Mesenchymal stem cell (in vitro differentiated cells and primary cell): ENCODE measurements at regions not wholly inside any gene's neighbourhood (a gene's known extent, or its start where the extent isn't known, plus 50 kb on each side); places are given as distances from the start of the nearest gene placed in this dataset.
"Not testable (repeated sequence)": the region's sequence is repeated elsewhere in the genome, so short reads cannot be mapped to it uniquely, and the experiment has no call there.

Experiments used
- DNase-seq: peaks from one replicate; pipeline ENCODE4 v3.0.0-alpha.2; 2013
- H2AFZ ChIP-seq: one replicate; pipeline ENCODE4 v1.6.1; 2013; ENCODE audit warnings: low read depth, mild to moderate bottlenecking, control low read depth, inconsistent platforms, low read length, moderate library complexity
- H2AK5ac ChIP-seq: 2 replicates; pipeline ENCODE4 v1.6.1; 2013; ENCODE audit warnings: low read length, moderate library complexity, mild to moderate bottlenecking, inconsistent platforms; ENCODE audit not compliant: severe bottlenecking
- H2BK120ac ChIP-seq: one replicate; pipeline ENCODE4 v1.6.1; 2013; ENCODE audit warnings: low read depth, mild to moderate bottlenecking, inconsistent platforms, low read length, moderate library complexity
- H2BK12ac ChIP-seq, 2 experiments: one replicate each; pipeline ENCODE4 v1.6.1; 2013; ENCODE audit warnings: inconsistent platforms in 2 of 2, low read length in 2 of 2, mild to moderate bottlenecking in 2 of 2, moderate library complexity in 2 of 2, control low read depth in 1 of 2
- H2BK15ac ChIP-seq: one replicate; pipeline ENCODE4 v1.6.1; 2013; ENCODE audit warnings: mild to moderate bottlenecking, low read depth, inconsistent platforms; ENCODE audit not compliant: poor library complexity, severe bottlenecking
- H2BK5ac ChIP-seq: 2 replicates; pipeline ENCODE4 v1.6.1; 2013; ENCODE audit warnings: low read depth, mild to moderate bottlenecking, low read length, control low read depth, inconsistent platforms; ENCODE audit not compliant: poor library complexity, severe bottlenecking
- H3K14ac ChIP-seq, 2 experiments: one replicate each; pipeline ENCODE4 v1.6.1; 2013; ENCODE audit warnings: inconsistent platforms in 2 of 2, low read length in 2 of 2, control low read depth in 1 of 2, mild to moderate bottlenecking in 1 of 2, moderate library complexity in 1 of 2
- H3K18ac ChIP-seq, 2 experiments: one replicate each; pipeline ENCODE4 v1.6.1; 2013; ENCODE audit warnings: inconsistent platforms in 2 of 2, low read length in 2 of 2, control low read depth in 1 of 2, low read depth in 1 of 2, mild to moderate bottlenecking in 1 of 2
- H3K23ac ChIP-seq, 2 experiments: one replicate each; pipeline ENCODE4 v1.6.1; 2013; ENCODE audit warnings: inconsistent platforms in 2 of 2, low read length in 2 of 2, mild to moderate bottlenecking in 2 of 2, moderate library complexity in 2 of 2, control low read depth in 1 of 2
- H3K27ac ChIP-seq: 2 replicates; pipeline ENCODE4 v1.5.1; 2013; ENCODE audit warnings: mild to moderate bottlenecking, moderate library complexity, low read length, control low read depth, inconsistent platforms; ENCODE audit not compliant: poor library complexity, severe bottlenecking
- H3K27me3 ChIP-seq, 2 experiments: 2 replicates each; pipeline versions ENCODE4 v1.6.1 to v1.7.0; 2013; ENCODE audit warnings: low read length in 2 of 2, mild to moderate bottlenecking in 2 of 2, moderate library complexity in 2 of 2, control low read depth in 1 of 2, inconsistent platforms in 1 of 2; ENCODE audit not compliant: control insufficient read depth in 1 of 2, insufficient read depth in 1 of 2
- H3K36me3 ChIP-seq, 2 experiments: 2 replicates each; pipeline versions ENCODE4 v1.6.1 to v1.7.0; 2013; ENCODE audit warnings: low read length in 2 of 2, control low read depth in 1 of 2, inconsistent platforms in 1 of 2, low read depth in 1 of 2, mild to moderate bottlenecking in 1 of 2; ENCODE audit not compliant: insufficient read depth in 2 of 2, control insufficient read depth in 1 of 2
- H3K4ac ChIP-seq, 2 experiments: one replicate each; pipeline ENCODE4 v1.6.1; 2013; ENCODE audit warnings: inconsistent platforms in 2 of 2, low read length in 2 of 2, mild to moderate bottlenecking in 2 of 2, moderate library complexity in 2 of 2, control low read depth in 1 of 2, low read depth in 1 of 2
- H3K4me1 ChIP-seq: 2 replicates; pipeline ENCODE4 v1.6.1; 2013; ENCODE audit warnings: low read depth, low read length, control low read depth; ENCODE audit not compliant: control insufficient read depth, insufficient read depth
- H3K4me2 ChIP-seq: 2 replicates; pipeline ENCODE4 v1.6.1; 2013; ENCODE audit warnings: low read length, mild to moderate bottlenecking, inconsistent platforms; ENCODE audit not compliant: poor library complexity, severe bottlenecking
- H3K4me3 ChIP-seq, 2 experiments: 2 replicates each; pipeline versions ENCODE4 v1.5.1 to v1.7.0; 2013; ENCODE audit warnings: low read length in 2 of 2, mild to moderate bottlenecking in 2 of 2, control low read depth in 1 of 2, low read depth in 1 of 2; ENCODE audit not compliant: insufficient read depth in 1 of 2
- H3K79me1 ChIP-seq: replicated peaks from 2 replicates; pipeline ENCODE4 v1.6.1; 2013; ENCODE audit warnings: mild to moderate bottlenecking, control low read depth, low read length, inconsistent platforms; ENCODE audit not compliant: poor library complexity, severe bottlenecking
- H3K9ac ChIP-seq: 2 replicates; pipeline ENCODE4 v1.7.0; 2013; ENCODE audit warnings: mild to moderate bottlenecking, low read length, moderate library complexity
- H3K9me3 ChIP-seq: 2 replicates; pipeline ENCODE4 v1.7.0; 2013; ENCODE audit warnings: mild to moderate bottlenecking, low read length; ENCODE audit not compliant: control insufficient read depth
- H4K8ac ChIP-seq: one replicate; pipeline ENCODE4 v1.6.1; 2013; ENCODE audit warnings: inconsistent platforms, mild to moderate bottlenecking, low read length, moderate library complexity
- H4K91ac ChIP-seq: one replicate; pipeline ENCODE4 v1.6.1; 2013; ENCODE audit warnings: mild to moderate bottlenecking, low read length, inconsistent platforms
- WGBS: methylation state at CpG from one replicate; pipeline ENCODE4 v1.1.7; 2013; ENCODE audit warnings: mixed read lengths; 5-methylcytosine and 5-hydroxymethylcytosine counted together

- H3K4me1 ChIP-seq = no peaks in the 10 kb centered on the region
- H3K4me2 ChIP-seq = no peak overlapping the region
- no peak overlapping the region for H2BK12ac ChIP-seq
- no peak overlapping the region for H2AK5ac ChIP-seq
- H4K8ac ChIP-seq = no peak overlapping the region
- no peak overlapping the region for H2BK5ac ChIP-seq
- no peak overlapping the region for H3K27ac ChIP-seq
- H2BK15ac ChIP-seq = no peak overlapping the region
- no peak overlapping the region for H2BK120ac ChIP-seq
- H3K4me3 ChIP-seq = no peak overlapping the region
- H3K4ac ChIP-seq = no peak overlapping the region
- no peak overlapping the region for H3K23ac ChIP-seq
- H2AFZ ChIP-seq = no peak overlapping the region
- H3K9me3 ChIP-seq = no peaks in the 10 kb centered on the region
- no peak overlapping the region for H3K18ac ChIP-seq
- H3K27me3 ChIP-seq = no peaks in the 10 kb centered on the region
- H4K91ac ChIP-seq = no peak overlapping the region
- no peak for DNase-seq
- no peak overlapping the region for H3K14ac ChIP-seq
- H3K79me1 ChIP-seq = no peaks in the 10 kb centered on the region
- 96% methylated on average over 3 of the region's 4 CpGs for WGBS
- H3K36me3 ChIP-seq = no peaks in the 10 kb centered on the region
- H3K9ac ChIP-seq = no peak overlapping the region
Measured at GRCh38 chr5:115696141-115696650, 70.4 kb upstream of the TMED7 start.

DNA sequence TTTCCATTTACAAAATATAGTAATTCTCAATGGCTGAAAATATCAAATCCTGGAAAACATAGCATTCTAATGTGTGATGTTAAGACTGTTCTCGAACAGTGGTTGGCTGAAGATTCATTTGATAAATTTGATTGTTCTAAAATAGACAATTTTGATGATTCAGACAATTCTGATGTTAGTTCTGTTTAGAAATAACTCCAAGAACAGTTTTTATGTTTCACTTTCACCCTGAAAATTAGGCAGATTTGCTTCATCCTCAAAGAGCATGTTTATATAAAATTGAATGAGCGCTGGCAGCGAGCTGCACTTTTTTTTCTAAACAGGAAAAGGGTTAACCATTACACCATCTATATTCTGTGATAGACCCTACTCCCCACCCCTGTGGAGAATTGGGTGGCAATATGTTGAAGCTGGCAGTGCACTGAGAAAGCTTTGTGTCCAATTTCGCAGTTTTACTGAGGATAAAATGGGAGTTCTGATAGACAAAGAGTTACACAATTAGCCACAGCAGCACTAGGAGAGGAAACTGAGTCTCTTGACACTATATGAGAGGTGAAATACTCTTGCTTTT lies 69.6 kb upstream of the TMED7 start:
- Histone ChIP-seq H3K4me3 (no peak overlapping the region), H3K9ac (no peak overlapping the region), H3K9me3 (no peaks in the 10 kb centered on the region), H3K27ac (no peak overlapping the region), H4K91ac (no peak overlapping the region), H4K8ac (no peak overlapping the region), H3K4me2 (no peak overlapping the region), H3K79me1 (no peaks in the 10 kb centered on the region), H2BK15ac (no peak overlapping the region), H3K27me3 (no peaks in the 10 kb centered on the region), H3K4me1 (no peaks in the 10 kb centered on the region), H3K18ac (no peak overlapping the region), H3K14ac (no peak overlapping the region), H2AK5ac (no peak overlapping the region), H2BK120ac (no peak overlapping the region), H2AFZ (no peak overlapping the region), H2BK12ac (no peak overlapping the region), H3K36me3 (no peaks in the 10 kb centered on the region), H3K4ac (no peak overlapping the region), H2BK5ac (no peak overlapping the region), H3K23ac (no peak overlapping the region)
- DNase-seq = no peak
- WGBS = 100% methylated on average over 3 of the region's 4 CpGs

- not testable (repeated sequence) for H2BK5ac ChIP-seq, H3K36me3 ChIP-seq, H3K79me1 ChIP-seq, H2AK5ac ChIP-seq, H2BK120ac ChIP-seq, H2BK12ac ChIP-seq, H3K9ac ChIP-seq, H3K4me1 ChIP-seq, H3K14ac ChIP-seq, H4K8ac ChIP-seq, H3K4ac ChIP-seq, H2BK15ac ChIP-seq, H3K27ac ChIP-seq, H3K4me3 ChIP-seq, H4K91ac ChIP-seq, H3K23ac ChIP-seq, H3K27me3 ChIP-seq, DNase-seq, H3K4me2 ChIP-seq, H3K18ac ChIP-seq, H2AFZ ChIP-seq, H3K9me3 ChIP-seq
- 84% methylated on average over 2 of the region's 3 CpGs for WGBS
Measured at GRCh38 chr5:115691814-115692213, 66.0 kb upstream of the TMED7 start.

- Histone ChIP-seq H2BK12ac (no peak overlapping the region), H2BK5ac (no peak overlapping the region), H3K23ac (no peak overlapping the region), H3K79me1 (no peaks in the 10 kb centered on the region), H2BK15ac (no peak overlapping the region), H3K27me3 (peaks cover 0 to 6% of the 10 kb centered on the region in 2 experiments), H3K4ac (no peak overlapping the region), H3K9ac (peak overlapping the region; percentile 58), H3K27ac (no peak overlapping the region), H3K4me2 (no peak overlapping the region), H4K8ac (no peak overlapping the region), H3K4me1 (no peaks in the 10 kb centered on the region), H3K4me3 (peak overlapping the region in 1 of 2 experiments; percentile 11), H3K9me3 (no peaks in the 10 kb centered on the region), H3K14ac (no peak overlapping the region), H2AFZ (no peak overlapping the region), H3K36me3 (no peaks in the 10 kb centered on the region), H2AK5ac (no peak overlapping the region), H2BK120ac (no peak overlapping the region), H4K91ac (no peak overlapping the region), H3K18ac (no peak overlapping the region)
- no peak for DNase-seq
- 100% methylated on average over 1 of the region's 1 CpG for WGBS
Measured at GRCh38 chr5:115686738-115687074, 60.9 kb upstream of the TMED7 start.
